Colonic mucosa (tissue), 4 donors: ENCODE measurements at regions not wholly inside any gene's neighbourhood (a gene's known extent, or its start where the extent isn't known, plus 50 kb on each side); places are given as distances from the start of the nearest gene placed in this dataset.

Source experiments
- DNase-seq: peaks from one replicate; pipeline ENCODE4 v3.0.0-alpha.2; 2020
- H3K27ac ChIP-seq: fragments of 200-600 bp; one replicate; pipeline ENCODE4 v1.8.0; 2021
- H3K27me3 ChIP-seq: fragments of 200-600 bp; one replicate; pipeline ENCODE4 v1.8.0; 2021
- H3K36me3 ChIP-seq: fragments of 200-600 bp; one replicate; pipeline ENCODE4 v1.8.0; 2021
- H3K4me1 ChIP-seq: fragments of 200-600 bp; one replicate; pipeline ENCODE4 v1.8.0; 2021; ENCODE audit warnings: mild to moderate bottlenecking
- H3K4me3 ChIP-seq: fragments of 200-600 bp; one replicate; pipeline ENCODE4 v1.8.0; 2021
- H3K9ac ChIP-seq, 2 donors: one replicate each; pipeline ENCODE4 v1.7.0; 2013; ENCODE audit warnings: control low read depth in 2 of 2, low read depth in 2 of 2, low read length in 2 of 2
- H3K9me3 ChIP-seq: fragments of 200-600 bp; one replicate; pipeline ENCODE4 v1.8.0; 2021
- intact Hi-C: fragments of 100-400 bp; cut with DNase I; formaldehyde crosslinking; loops from one replicate; pipeline ENCODE4 v1.14.1; 2022
- TF ChIP-seq, protein P1 (sequence below): fragments of 200-600 bp; IDR thresholded peaks from one replicate; pipeline ENCODE4 v1.8.0; 2022; ENCODE audit warnings: antibody characterized with exemption, mild to moderate bottlenecking
- donor health status: healthy.
- donor health status: DM: no; HTN: no; CAD: no.
- donor health status: DM: no; HTN: no; CAD: no.

DNA sequence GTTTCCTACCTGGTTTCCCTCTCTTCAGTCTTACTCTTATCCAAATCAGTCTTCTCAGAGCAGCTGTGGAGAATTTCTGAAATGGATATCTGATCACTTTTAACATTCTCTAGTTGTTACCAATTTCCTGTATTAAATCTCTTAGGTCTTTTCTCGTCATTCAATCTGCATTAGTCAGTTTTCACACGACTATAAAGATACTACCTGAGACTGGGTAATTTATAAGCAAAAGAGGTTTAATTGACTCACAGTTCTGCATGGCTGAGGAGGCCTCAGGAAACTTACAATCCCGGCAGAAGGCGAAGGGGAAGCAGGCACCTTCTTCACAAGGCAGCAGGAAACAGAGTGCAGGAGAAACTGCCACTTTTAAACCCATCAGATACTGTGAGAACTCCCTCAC is 444.8 kb downstream of the GATA3 start:
- DNase-seq = no peak
- H3K9ac ChIP-seq = no peak overlapping the region
- no peaks in the 10 kb centered on the region for H3K36me3 ChIP-seq
- TF ChIP-seq, protein P1, sequence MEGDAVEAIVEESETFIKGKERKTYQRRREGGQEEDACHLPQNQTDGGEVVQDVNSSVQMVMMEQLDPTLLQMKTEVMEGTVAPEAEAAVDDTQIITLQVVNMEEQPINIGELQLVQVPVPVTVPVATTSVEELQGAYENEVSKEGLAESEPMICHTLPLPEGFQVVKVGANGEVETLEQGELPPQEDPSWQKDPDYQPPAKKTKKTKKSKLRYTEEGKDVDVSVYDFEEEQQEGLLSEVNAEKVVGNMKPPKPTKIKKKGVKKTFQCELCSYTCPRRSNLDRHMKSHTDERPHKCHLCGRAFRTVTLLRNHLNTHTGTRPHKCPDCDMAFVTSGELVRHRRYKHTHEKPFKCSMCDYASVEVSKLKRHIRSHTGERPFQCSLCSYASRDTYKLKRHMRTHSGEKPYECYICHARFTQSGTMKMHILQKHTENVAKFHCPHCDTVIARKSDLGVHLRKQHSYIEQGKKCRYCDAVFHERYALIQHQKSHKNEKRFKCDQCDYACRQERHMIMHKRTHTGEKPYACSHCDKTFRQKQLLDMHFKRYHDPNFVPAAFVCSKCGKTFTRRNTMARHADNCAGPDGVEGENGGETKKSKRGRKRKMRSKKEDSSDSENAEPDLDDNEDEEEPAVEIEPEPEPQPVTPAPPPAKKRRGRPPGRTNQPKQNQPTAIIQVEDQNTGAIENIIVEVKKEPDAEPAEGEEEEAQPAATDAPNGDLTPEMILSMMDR = no peak
- H3K4me3 ChIP-seq = no peak overlapping the region
- H3K4me1 ChIP-seq = no peaks in the 10 kb centered on the region
- no peaks in the 10 kb centered on the region for H3K27me3 ChIP-seq
- H3K27ac ChIP-seq = no peak overlapping the region
- intact Hi-C loops = no loop called here
- H3K9me3 ChIP-seq = no peaks in the 10 kb centered on the region

DNA sequence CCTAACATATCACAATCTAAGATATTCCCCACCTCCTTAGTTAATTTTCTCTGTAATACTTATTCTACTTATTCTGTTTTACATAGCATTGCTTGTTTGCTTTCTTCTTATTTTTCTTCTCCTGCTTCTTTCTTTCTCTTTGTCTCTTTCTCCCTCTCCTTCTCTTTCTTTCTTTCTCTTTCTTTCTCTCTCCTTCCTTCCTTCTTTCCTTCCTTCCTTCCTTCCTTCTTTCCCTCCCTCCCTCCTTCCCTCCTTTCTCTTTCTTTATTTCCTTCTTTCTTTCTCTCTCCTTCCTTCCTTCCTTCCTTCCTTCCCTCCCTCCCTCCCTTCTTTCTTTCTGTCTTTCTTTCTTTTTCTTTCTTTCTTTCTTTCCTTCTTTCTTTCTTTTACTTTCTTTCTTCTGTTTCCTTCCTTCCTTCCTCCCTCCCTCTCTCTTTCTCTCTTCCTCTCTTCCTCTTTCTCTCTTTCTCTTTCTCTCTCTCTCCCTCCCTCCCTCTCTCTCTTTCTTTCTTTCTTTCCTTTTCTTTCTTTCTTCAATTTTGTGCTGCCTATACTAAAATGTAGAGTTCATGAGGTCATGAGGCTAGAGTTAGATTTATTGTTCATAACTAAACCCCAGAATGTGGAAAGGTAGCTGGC is 445.4 kb downstream of the GATA3 start:
- intact Hi-C loops = no loop called here
- Histone ChIP-seq H3K27me3 (no peaks in the 10 kb centered on the region), H3K9ac (no peak overlapping the region), H3K4me1 (no peaks in the 10 kb centered on the region), H3K27ac (no peak overlapping the region), H3K4me3 (no peak overlapping the region), H3K36me3 (no peaks in the 10 kb centered on the region), H3K9me3 (no peaks in the 10 kb centered on the region)
- no peak for DNase-seq
- TF ChIP-seq, protein P1 = no peak

DNA sequence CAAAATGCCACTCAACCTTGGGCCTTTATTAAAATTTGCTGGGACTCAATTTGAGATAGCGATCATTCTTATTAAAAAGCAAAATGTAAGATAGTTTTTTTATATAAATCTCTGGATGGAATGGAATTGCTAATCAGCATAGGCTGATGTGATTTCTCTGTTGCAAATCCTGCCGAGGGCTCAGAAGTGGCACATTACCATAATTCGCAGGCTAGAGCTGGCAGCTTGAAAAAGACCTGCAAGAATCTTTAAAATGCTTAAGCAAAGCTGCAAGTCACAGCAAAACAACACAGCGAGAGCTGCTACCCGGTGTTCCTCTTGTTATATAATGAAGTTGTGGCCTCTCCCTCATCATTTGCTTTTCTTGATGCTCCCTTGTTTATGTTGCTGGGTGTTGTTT is 448.1 kb downstream of the GATA3 start:
- H3K9ac ChIP-seq = no peak overlapping the region
- H3K4me3 ChIP-seq = no peak overlapping the region
- no peak for DNase-seq
- intact Hi-C loops = no loop called here
- no peaks in the 10 kb centered on the region for H3K27me3 ChIP-seq
- no peaks in the 10 kb centered on the region for H3K4me1 ChIP-seq
- TF ChIP-seq, protein P1 = no peak
- no peaks in the 10 kb centered on the region for H3K9me3 ChIP-seq
- no peaks in the 10 kb centered on the region for H3K36me3 ChIP-seq
- H3K27ac ChIP-seq = no peak overlapping the region

DNA sequence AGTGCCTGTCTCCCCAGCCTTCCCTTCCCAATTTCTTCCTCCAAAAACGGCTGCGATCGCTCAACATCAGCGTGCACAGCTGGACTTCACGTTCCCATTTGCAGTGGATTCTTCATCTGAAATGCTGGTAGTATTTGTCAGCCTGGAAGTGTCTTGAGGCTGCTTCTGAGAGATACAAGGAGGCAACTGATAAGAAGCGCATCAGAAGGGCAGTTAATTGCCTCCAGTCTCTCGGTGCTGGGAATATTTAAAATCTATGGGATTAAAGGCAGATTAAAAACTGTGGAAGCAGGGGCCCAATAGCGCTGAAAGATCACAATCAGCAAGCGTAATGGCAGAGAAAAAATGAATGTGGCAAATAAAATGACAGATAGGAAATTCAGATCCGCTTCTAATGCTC is 450.0 kb downstream of the GATA3 start:
- intact Hi-C loops = no loop called here
- H3K4me3 ChIP-seq = no peak overlapping the region
- no peak overlapping the region for H3K27ac ChIP-seq
- no peaks in the 10 kb centered on the region for H3K4me1 ChIP-seq
- H3K9ac ChIP-seq = no peak overlapping the region
- no peaks in the 10 kb centered on the region for H3K36me3 ChIP-seq
- no peaks in the 10 kb centered on the region for H3K9me3 ChIP-seq
- no peak for DNase-seq
- H3K27me3 ChIP-seq = no peaks in the 10 kb centered on the region
- TF ChIP-seq, protein P1 = no peak

DNA sequence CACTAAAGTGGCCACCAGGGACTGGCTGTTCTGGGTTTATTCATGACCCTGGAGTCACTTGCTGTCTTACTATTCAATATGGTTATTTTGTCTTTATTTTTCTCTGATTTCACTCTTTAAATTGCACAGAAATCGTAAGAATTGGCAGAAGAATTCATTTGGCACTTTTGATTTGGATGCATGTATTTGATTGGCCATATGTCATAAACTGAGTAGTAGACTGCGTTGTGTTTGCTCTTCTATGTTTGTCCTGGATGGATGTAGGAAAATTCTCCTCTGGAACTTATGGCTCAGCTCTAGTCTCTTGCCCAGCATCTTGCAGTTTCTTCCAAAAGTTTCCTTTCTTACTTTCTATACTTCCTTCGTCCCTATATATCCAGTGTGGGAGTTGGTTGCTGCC is 452.7 kb downstream of the GATA3 start:
- no peak overlapping the region for H3K27ac ChIP-seq
- no peaks in the 10 kb centered on the region for H3K9me3 ChIP-seq
- TF ChIP-seq, protein P1 = no peak
- no peak overlapping the region for H3K4me3 ChIP-seq
- intact Hi-C loops = no loop called here
- H3K27me3 ChIP-seq = no peaks in the 10 kb centered on the region
- no peaks in the 10 kb centered on the region for H3K4me1 ChIP-seq
- no peak overlapping the region for H3K9ac ChIP-seq
- no peak for DNase-seq
- H3K36me3 ChIP-seq = no peaks in the 10 kb centered on the region
